Astrocyte (in vitro differentiated cells and primary cell): ENCODE measurements at regions not wholly inside any gene's neighbourhood (a gene's known extent, or its start where the extent isn't known, plus 50 kb on each side); places are given as distances from the start of the nearest gene placed in this dataset.

Experiments used
- DNase-seq: peaks from one replicate; pipeline ENCODE4 v3.0.0-alpha.2; 2010; ENCODE audit warnings: low read depth
- FAIRE-seq: peaks from 2 replicates; lab custom pipeline; 2011; peaks lifted over from hg19 to GRCh38; lab: Jason Lieb, UNC
- H2AFZ ChIP-seq: 2 replicates; pipeline ENCODE4 v1.6.0; 2012; ENCODE audit warnings: low read depth, low read length, inconsistent platforms
- H3K27ac ChIP-seq: 2 replicates; pipeline ENCODE4 v1.5.1; 2011; ENCODE audit warnings: low read depth, low read length, inconsistent platforms
- H3K27me3 ChIP-seq: 2 replicates; pipeline ENCODE4 v1.6.0; 2011; ENCODE audit warnings: low read length, inconsistent platforms; ENCODE audit not compliant: insufficient read depth
- H3K36me3 ChIP-seq: 2 replicates; pipeline ENCODE4 v1.5.1; 2011; ENCODE audit warnings: low read length, inconsistent platforms; ENCODE audit not compliant: insufficient read depth
- H3K4me1 ChIP-seq: 2 replicates; pipeline ENCODE4 v1.5.1; 2011; ENCODE audit warnings: low read length, inconsistent platforms; ENCODE audit not compliant: insufficient read depth
- H3K4me2 ChIP-seq: 2 replicates; pipeline ENCODE4 v1.6.0; 2012; ENCODE audit warnings: low read length, inconsistent platforms
- H3K4me3 ChIP-seq: 2 replicates; pipeline ENCODE4 v1.5.1; 2011; ENCODE audit warnings: low read depth, mild to moderate bottlenecking, low read length, inconsistent platforms; ENCODE audit not compliant: insufficient read depth
- H3K79me2 ChIP-seq: 2 replicates; pipeline ENCODE4 v1.6.0; 2012; ENCODE audit warnings: mild to moderate bottlenecking, low read length, inconsistent platforms; ENCODE audit not compliant: insufficient read depth
- H3K9ac ChIP-seq: 2 replicates; pipeline ENCODE4 v1.6.0; 2012; ENCODE audit warnings: mild to moderate bottlenecking, low read length, inconsistent platforms
- H3K9me3 ChIP-seq: 2 replicates; pipeline ENCODE4 v1.5.1; 2012; ENCODE audit warnings: low read depth, mild to moderate bottlenecking, low read length, inconsistent platforms; ENCODE audit not compliant: insufficient read depth
- H4K20me1 ChIP-seq: 2 replicates; pipeline ENCODE4 v1.6.0; 2012; ENCODE audit warnings: low read length, inconsistent platforms; ENCODE audit not compliant: insufficient read depth
- H3K27ac Mint-ChIP-seq: one replicate; pipeline ENCODE4 v1.8.0; 2021; ENCODE audit warnings: mild to moderate bottlenecking, mixed read lengths; ENCODE audit not compliant: unreplicated experiment
- H3K27me3 Mint-ChIP-seq: one replicate; pipeline ENCODE4 v1.8.0; 2021; ENCODE audit warnings: low read depth, mixed read lengths; ENCODE audit not compliant: unreplicated experiment
- H3K36me3 Mint-ChIP-seq: one replicate; pipeline ENCODE4 v1.8.0; 2021; ENCODE audit warnings: low read depth, mixed read lengths; ENCODE audit not compliant: unreplicated experiment
- H3K4me1 Mint-ChIP-seq: one replicate; pipeline ENCODE4 v1.8.0; 2021; ENCODE audit warnings: low read depth, mixed read lengths; ENCODE audit not compliant: unreplicated experiment
- H3K4me3 Mint-ChIP-seq: one replicate; pipeline ENCODE4 v1.8.0; 2021; ENCODE audit warnings: mild to moderate bottlenecking, moderate library complexity, mixed read lengths; ENCODE audit not compliant: unreplicated experiment
- H3K9me3 Mint-ChIP-seq: one replicate; pipeline ENCODE4 v1.8.0; 2021; ENCODE audit warnings: mild to moderate bottlenecking, mixed read lengths; ENCODE audit not compliant: unreplicated experiment
- EZH2 ChIP-seq: IDR thresholded peaks from 2 replicates; pipeline ENCODE4 v1.6.1; 2012; ENCODE audit warnings: mild to moderate bottlenecking, low read length, inconsistent platforms; ENCODE audit not compliant: insufficient read depth
- TF ChIP-seq, protein P1 (sequence below): IDR thresholded peaks from 2 replicates; pipeline ENCODE4 v1.5.1; 2011; ENCODE audit warnings: low read depth, mild to moderate bottlenecking, inconsistent platforms, low read length, moderate library complexity; ENCODE audit not compliant: insufficient read depth

DNA sequence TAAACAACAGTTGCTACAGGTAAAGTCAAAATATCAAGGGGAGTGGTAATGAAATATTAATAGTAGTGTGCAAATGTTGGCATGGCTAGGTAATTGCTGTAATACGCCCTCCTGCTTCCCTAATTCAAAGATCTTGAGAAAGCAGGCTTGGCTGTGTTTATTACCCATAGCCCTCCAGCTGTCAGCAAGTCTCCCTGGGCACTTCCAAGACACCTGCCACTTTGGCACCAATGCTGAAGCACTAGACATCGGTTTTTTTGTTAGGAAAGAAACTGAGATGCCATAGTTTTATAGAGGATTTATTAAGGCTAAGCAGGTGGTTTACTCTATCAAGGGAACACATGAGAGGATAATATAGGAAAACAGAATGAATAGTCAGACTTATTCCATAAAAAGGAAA, 64.4 kb downstream of the P2RY1 start:
- Mint-ChIP-seq H3K27ac (no peak overlapping the region), H3K36me3 (no peaks in the 10 kb centered on the region), H3K27me3 (no peaks in the 10 kb centered on the region), H3K4me1 (no peaks in the 10 kb centered on the region), H3K9me3 (peaks cover 2% of the 10 kb centered on the region), H3K4me3 (no peak overlapping the region)
- Histone ChIP-seq H3K79me2 (no peaks in the 10 kb centered on the region), H3K4me1 (no peaks in the 10 kb centered on the region), H4K20me1 (no peaks in the 10 kb centered on the region), H2AFZ (no peak overlapping the region), H3K36me3 (no peaks in the 10 kb centered on the region), H3K27ac (no peak overlapping the region), H3K27me3 (no peaks in the 10 kb centered on the region), H3K9ac (no peak overlapping the region), H3K4me2 (no peak overlapping the region), H3K9me3 (no peaks in the 10 kb centered on the region), H3K4me3 (no peak overlapping the region)
- TF ChIP-seq, protein P1, sequence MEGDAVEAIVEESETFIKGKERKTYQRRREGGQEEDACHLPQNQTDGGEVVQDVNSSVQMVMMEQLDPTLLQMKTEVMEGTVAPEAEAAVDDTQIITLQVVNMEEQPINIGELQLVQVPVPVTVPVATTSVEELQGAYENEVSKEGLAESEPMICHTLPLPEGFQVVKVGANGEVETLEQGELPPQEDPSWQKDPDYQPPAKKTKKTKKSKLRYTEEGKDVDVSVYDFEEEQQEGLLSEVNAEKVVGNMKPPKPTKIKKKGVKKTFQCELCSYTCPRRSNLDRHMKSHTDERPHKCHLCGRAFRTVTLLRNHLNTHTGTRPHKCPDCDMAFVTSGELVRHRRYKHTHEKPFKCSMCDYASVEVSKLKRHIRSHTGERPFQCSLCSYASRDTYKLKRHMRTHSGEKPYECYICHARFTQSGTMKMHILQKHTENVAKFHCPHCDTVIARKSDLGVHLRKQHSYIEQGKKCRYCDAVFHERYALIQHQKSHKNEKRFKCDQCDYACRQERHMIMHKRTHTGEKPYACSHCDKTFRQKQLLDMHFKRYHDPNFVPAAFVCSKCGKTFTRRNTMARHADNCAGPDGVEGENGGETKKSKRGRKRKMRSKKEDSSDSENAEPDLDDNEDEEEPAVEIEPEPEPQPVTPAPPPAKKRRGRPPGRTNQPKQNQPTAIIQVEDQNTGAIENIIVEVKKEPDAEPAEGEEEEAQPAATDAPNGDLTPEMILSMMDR: no peak
- TF ChIP-seq EZH2: no peak
- FAIRE-seq (no peak), DNase-seq (no peak)

DNA sequence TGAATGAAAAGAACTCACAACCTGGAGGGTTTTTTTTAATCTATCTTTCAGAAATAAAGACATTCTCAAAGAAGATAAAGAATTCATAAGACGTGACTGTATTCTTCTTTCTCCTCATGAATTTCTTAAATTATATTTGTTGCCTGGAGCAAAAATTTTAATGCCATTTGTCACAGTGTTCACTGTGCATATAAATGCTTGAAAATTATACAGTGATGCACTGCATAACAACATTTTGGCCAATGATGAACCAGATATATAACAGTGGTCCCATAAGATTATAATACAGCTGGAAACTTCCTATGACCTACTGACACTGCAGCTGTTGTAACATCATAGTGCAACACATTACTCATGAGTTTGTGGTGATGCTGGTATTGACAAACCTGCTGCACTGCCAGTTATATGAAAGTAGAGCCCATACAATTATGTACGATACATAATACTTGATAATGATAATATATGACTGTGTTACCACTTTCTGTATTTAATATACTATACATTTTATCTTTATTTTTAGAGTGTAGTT, 67.3 kb downstream of the P2RY1 start:
- no peak overlapping the region for H3K27ac ChIP-seq
- H3K9me3 Mint-ChIP-seq: peaks cover 2% of the 10 kb centered on the region
- no peak overlapping the region for H3K4me2 ChIP-seq
- H3K79me2 ChIP-seq: no peaks in the 10 kb centered on the region
- H3K9ac ChIP-seq: no peak overlapping the region
- DNase-seq (no peak), FAIRE-seq (no peak)
- H3K36me3 Mint-ChIP-seq: no peaks in the 10 kb centered on the region
- H3K27me3 ChIP-seq: no peaks in the 10 kb centered on the region
- no peaks in the 10 kb centered on the region for H4K20me1 ChIP-seq
- no peaks in the 10 kb centered on the region for H3K36me3 ChIP-seq
- H3K4me3 Mint-ChIP-seq: no peak overlapping the region
- no peak overlapping the region for H3K27ac Mint-ChIP-seq
- no peaks in the 10 kb centered on the region for H3K9me3 ChIP-seq
- no peak for TF ChIP-seq EZH2
- TF ChIP-seq, protein P1: no peak
- no peak overlapping the region for H2AFZ ChIP-seq
- no peaks in the 10 kb centered on the region for H3K4me1 Mint-ChIP-seq
- no peak overlapping the region for H3K4me3 ChIP-seq
- H3K27me3 Mint-ChIP-seq: no peaks in the 10 kb centered on the region
- no peaks in the 10 kb centered on the region for H3K4me1 ChIP-seq

GRCh38 chr3:152905631-152906030, 70.7 kb downstream of the P2RY1 start:
- Histone ChIP-seq H3K36me3 (no peaks in the 10 kb centered on the region), H3K27ac (no peak overlapping the region), H2AFZ (no peak overlapping the region), H3K9ac (no peak overlapping the region), H3K4me3 (no peak overlapping the region), H3K9me3 (no peaks in the 10 kb centered on the region), H3K79me2 (no peaks in the 10 kb centered on the region), H3K4me2 (no peak overlapping the region), H4K20me1 (no peaks in the 10 kb centered on the region), H3K27me3 (no peaks in the 10 kb centered on the region), H3K4me1 (no peaks in the 10 kb centered on the region)
- no peaks in the 10 kb centered on the region for H3K36me3 Mint-ChIP-seq
- DNase-seq (no peak), FAIRE-seq (no peak)
- no peaks in the 10 kb centered on the region for H3K4me1 Mint-ChIP-seq
- no peaks in the 10 kb centered on the region for H3K27me3 Mint-ChIP-seq
- TF ChIP-seq EZH2: no peak
- TF ChIP-seq, protein P1: no peak
- no peak overlapping the region for H3K4me3 Mint-ChIP-seq
- no peak overlapping the region for H3K27ac Mint-ChIP-seq
- H3K9me3 Mint-ChIP-seq: peaks cover 2% of the 10 kb centered on the region
